HCT116 (cell line): ENCODE measurements at regions not wholly inside any gene's neighbourhood (a gene's known extent, or its start where the extent isn't known, plus 50 kb on each side); places are given as distances from the start of the nearest gene placed in this dataset.

Source experiments
- ATAC-seq: fragments of 200-7000 bp; cut with Tn5 transposase; 2 replicates; pipeline ENCODE4 v1.9.1; 2020; ENCODE audit warnings: mild to moderate bottlenecking, moderate library complexity
- BruUV-seq: library from RNA; stranded (reverse); fragments of 400-500 nt; replicated peaks from 2 replicates; lab custom pipeline; 2021; lab: Mats Ljungman, UMichigan
- CTCF ChIA-PET: fragments of 300-600 bp; sonication (Branson Sonifier 250); formaldehyde crosslinking; loops from one replicate; lab custom pipeline; 2021; ENCODE audit warnings: antibody characterized with exemption; lab: Charles Lee
- POLR2A ChIA-PET: fragments of 300-600, 350-600 bp; sonication (Branson Sonifier 250); formaldehyde crosslinking; loops from one replicate; lab custom pipeline; 2021; ENCODE audit warnings: antibody characterized with exemption; lab: Charles Lee
- RAD21 ChIA-PET, 2 experiments: fragments of 300-600 bp; sonication (Branson Sonifier 250); formaldehyde crosslinking; loops; one replicate each; lab custom pipeline; 2023; ENCODE audit warnings: low total read pairs in 2 of 2; ENCODE audit not compliant: uncharacterized antibody in 2 of 2, unreplicated experiment in 2 of 2, low non-redundant PET in 1 of 2; lab: Charles Lee
- DNase-seq: peaks from one replicate; pipeline ENCODE4 v3.0.0-alpha.2; 2010; ENCODE audit warnings: low read depth, low spot score
- H2AFZ ChIP-seq: fragments of 200-600 bp; shearing (Covaris generic), sonication (generic); 2 replicates; pipeline ENCODE4 v1.6.1; 2017; ENCODE audit warnings: low read depth, mixed run types, mixed read lengths, antibody characterized with exemption, low read length; ENCODE audit not compliant: poor library complexity, severe bottlenecking
- H3K27ac ChIP-seq: 2 replicates; pipeline ENCODE4 v1.5.1; 2012; ENCODE audit warnings: low read depth, low read length
- H3K27me3 ChIP-seq: fragments of 200-600 bp; sonication (generic); 2 replicates; pipeline ENCODE4 v1.6.1; 2016; ENCODE audit warnings: mixed run types, low read length, mixed read lengths; ENCODE audit not compliant: insufficient read depth
- H3K36me3 ChIP-seq, 2 experiments: fragments of 200-500 bp in 1 of 2; fragments of 200-600 bp in 1 of 2; sonication (Bioruptor generic) in 1 of 2; sonication (generic) in 1 of 2; 2 replicates each; pipeline versions ENCODE4 v1.5.1 to v1.6.1; 2014 to 2016; ENCODE audit warnings: low read length in 2 of 2, inconsistent platforms in 1 of 2, mixed read lengths in 1 of 2, mixed run types in 1 of 2; ENCODE audit not compliant: insufficient read depth in 2 of 2, control insufficient read depth in 1 of 2
- H3K4me1 ChIP-seq, 2 experiments: fragments of 200-600 bp in 1 of 2; sonication (generic) in 1 of 2; 2 replicates each; pipeline versions ENCODE4 v1.5.1 to v1.6.1; 2012 to 2017; ENCODE audit warnings: low read length in 2 of 2, inconsistent platforms in 1 of 2, mild to moderate bottlenecking in 1 of 2, mixed read lengths in 1 of 2, mixed run types in 1 of 2, moderate library complexity in 1 of 2; ENCODE audit not compliant: insufficient read depth in 2 of 2, control insufficient read depth in 1 of 2
- H3K4me2 ChIP-seq: fragments of 200-600 bp; sonication (generic); 2 replicates; pipeline ENCODE4 v1.6.1; 2017; ENCODE audit warnings: mixed run types, low read length, mixed read lengths
- H3K4me3 ChIP-seq, 2 experiments: fragments of 200-600 bp in 1 of 2; sonication (generic) in 1 of 2; replicated peaks in 1 of 2; 2 replicates each; pipeline ENCODE4 v1.5.1; 2011 to 2016; ENCODE audit warnings: low read length in 2 of 2, control low read depth in 1 of 2, low read depth in 1 of 2, mild to moderate bottlenecking in 1 of 2, mixed read lengths in 1 of 2, mixed run types in 1 of 2
- H3K79me2 ChIP-seq: fragments of 200-600 bp; sonication (generic); 2 replicates; pipeline ENCODE4 v1.6.1; 2017; ENCODE audit warnings: mild to moderate bottlenecking, mixed run types, low read length, moderate library complexity, mixed read lengths; ENCODE audit not compliant: insufficient read depth
- H3K9ac ChIP-seq: fragments of 200-600 bp; sonication (generic); 2 replicates; pipeline ENCODE4 v1.6.1; 2016; ENCODE audit warnings: low read length, mixed read lengths
- H3K9me2 ChIP-seq: fragments of 200-600 bp; sonication (generic), shearing (Covaris generic); 2 replicates; pipeline ENCODE4 v1.6.1; 2017; ENCODE audit warnings: mixed run types, mild to moderate bottlenecking, moderate library complexity; ENCODE audit not compliant: insufficient read depth
- H3K9me3 ChIP-seq, 2 experiments: fragments of 200-500 bp in 1 of 2; fragments of 200-600 bp in 1 of 2; sonication (Bioruptor generic) in 1 of 2; sonication (generic) in 1 of 2; 2 replicates each; pipeline ENCODE4 v1.6.1; 2014 to 2017; ENCODE audit warnings: low read length in 2 of 2, mixed read lengths in 2 of 2, inconsistent platforms in 1 of 2, low read depth in 1 of 2, mild to moderate bottlenecking in 1 of 2, mixed run types in 1 of 2, moderate library complexity in 1 of 2; ENCODE audit not compliant: control insufficient read depth in 1 of 2, insufficient read depth in 1 of 2
- H4K20me1 ChIP-seq: fragments of 200-600 bp; sonication (generic), shearing (Covaris generic); 2 replicates; pipeline ENCODE4 v1.6.1; 2017; ENCODE audit warnings: mixed run types, mild to moderate bottlenecking, moderate library complexity; ENCODE audit not compliant: insufficient read depth
- CBX3 ChIP-seq: IDR thresholded peaks from 2 replicates; pipeline ENCODE4 v1.6.1; 2012; ENCODE audit warnings: low read depth
- CTCF ChIP-seq, 3 experiments: fragments of 200-600 bp in 1 of 3; sonication (generic) in 1 of 3; IDR thresholded peaks in 2 of 3; conservative IDR thresholded peaks in 1 of 3; 2 replicates each; pipeline ENCODE4 v1.5.1; 2012 to 2017; ENCODE audit warnings: low read depth in 2 of 3, low read length in 2 of 3, antibody characterized with exemption in 1 of 3, borderline replicate concordance in 1 of 3, control low read depth in 1 of 3, mild to moderate bottlenecking in 1 of 3, mixed read lengths in 1 of 3, mixed run types in 1 of 3, moderate library complexity in 1 of 3; ENCODE audit not compliant: insufficient read depth in 1 of 3
- ELF1 ChIP-seq: IDR thresholded peaks from 2 replicates; pipeline ENCODE4 v1.6.1; 2012; ENCODE audit warnings: low read depth, borderline replicate concordance
- ZNF274 ChIP-seq: fragments of 200-500 bp; sonication (Bioruptor generic); IDR thresholded peaks from 2 replicates; pipeline ENCODE4 v1.6.1; 2014; ENCODE audit warnings: mild to moderate bottlenecking, low read depth, low read length, inconsistent platforms
- intact Hi-C: fragments of 100-400 bp; cut with micrococcal nuclease; formaldehyde crosslinking; loops from 2 replicates; pipeline ENCODE4 v1.10.0; 2022
- TF ChIP-seq, protein P1 (sequence below): IDR thresholded peaks from 2 replicates; pipeline ENCODE4 v1.6.1; 2011; ENCODE audit warnings: mild to moderate bottlenecking, low read length, moderate library complexity; ENCODE audit not compliant: insufficient replicate concordance; ENCODE audit errors: extremely low read depth
- TF ChIP-seq, protein P2 (sequence below): IDR thresholded peaks from 2 replicates; pipeline ENCODE4 v1.6.1; 2012

DNA sequence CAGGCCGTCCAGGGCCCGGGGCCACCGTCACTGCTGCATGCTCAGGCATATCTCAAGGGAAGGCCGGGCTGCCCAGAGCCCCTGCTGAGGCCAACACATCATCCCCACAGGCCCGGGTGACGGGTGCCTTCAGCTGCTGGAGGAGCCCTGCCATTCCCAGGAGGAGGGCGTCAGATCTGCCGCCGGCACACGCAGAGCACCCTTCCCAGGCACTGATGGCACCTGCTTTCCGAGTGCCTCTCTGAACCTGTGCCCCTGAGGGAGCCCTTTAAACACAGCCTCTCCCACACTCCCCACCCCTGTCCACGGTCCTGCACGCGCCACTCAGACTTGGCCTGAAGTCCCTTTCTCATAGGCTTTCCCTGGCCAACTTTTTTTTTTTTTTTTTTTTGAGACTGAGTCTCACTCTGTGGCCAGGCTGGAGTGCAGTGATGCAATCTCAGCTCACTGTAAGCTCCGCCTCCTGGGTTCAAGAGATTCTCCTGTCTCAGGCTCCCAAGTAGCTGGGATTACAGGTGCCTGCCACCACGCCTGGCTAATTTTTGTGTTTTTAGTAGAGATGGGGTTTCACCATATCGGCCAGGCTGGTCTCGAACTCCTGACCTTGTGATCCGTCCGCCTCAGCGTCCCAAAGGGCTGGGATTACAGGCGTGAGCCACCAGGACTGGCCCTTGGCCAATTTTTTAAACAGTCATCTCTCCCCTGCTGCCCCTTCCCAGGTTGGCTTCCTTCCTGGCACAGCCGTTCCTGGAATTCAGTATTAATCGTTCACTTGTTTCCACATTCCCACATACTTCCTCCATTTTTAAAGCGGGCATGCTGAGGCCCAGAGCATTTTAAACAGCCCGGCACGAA is 211.7 kb downstream of the NDUFA10 start:
- H3K9ac ChIP-seq: no peak overlapping the region
- intact Hi-C loops: no loop called here
- no peak for TF ChIP-seq CTCF (IDR thresholded peaks at IDR 0.05 in 2 of 3, conservative IDR thresholded peaks at IDR 0.05 in 1 of 3; ENCODE audit: borderline replicate concordance in 1 of 3, insufficient read depth in 1 of 3, low read depth in 2 of 3, low read length in 2 of 3)
- TF ChIP-seq ELF1: no peak
- no peak for TF ChIP-seq ZNF274
- TF ChIP-seq, protein P1, sequence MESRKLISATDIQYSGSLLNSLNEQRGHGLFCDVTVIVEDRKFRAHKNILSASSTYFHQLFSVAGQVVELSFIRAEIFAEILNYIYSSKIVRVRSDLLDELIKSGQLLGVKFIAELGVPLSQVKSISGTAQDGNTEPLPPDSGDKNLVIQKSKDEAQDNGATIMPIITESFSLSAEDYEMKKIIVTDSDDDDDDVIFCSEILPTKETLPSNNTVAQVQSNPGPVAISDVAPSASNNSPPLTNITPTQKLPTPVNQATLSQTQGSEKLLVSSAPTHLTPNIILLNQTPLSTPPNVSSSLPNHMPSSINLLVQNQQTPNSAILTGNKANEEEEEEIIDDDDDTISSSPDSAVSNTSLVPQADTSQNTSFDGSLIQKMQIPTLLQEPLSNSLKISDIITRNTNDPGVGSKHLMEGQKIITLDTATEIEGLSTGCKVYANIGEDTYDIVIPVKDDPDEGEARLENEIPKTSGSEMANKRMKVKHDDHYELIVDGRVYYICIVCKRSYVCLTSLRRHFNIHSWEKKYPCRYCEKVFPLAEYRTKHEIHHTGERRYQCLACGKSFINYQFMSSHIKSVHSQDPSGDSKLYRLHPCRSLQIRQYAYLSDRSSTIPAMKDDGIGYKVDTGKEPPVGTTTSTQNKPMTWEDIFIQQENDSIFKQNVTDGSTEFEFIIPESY: no peak
- TF ChIP-seq, protein P2, sequence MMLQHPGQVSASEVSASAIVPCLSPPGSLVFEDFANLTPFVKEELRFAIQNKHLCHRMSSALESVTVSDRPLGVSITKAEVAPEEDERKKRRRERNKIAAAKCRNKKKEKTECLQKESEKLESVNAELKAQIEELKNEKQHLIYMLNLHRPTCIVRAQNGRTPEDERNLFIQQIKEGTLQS: no peak
- TF ChIP-seq CBX3: no peak
- TF ChIP-seq, all 23 proteins: peak for 0
- no peaks in the 10 kb centered on the region for H3K4me1 ChIP-seq
- no peaks in the 10 kb centered on the region for H3K79me2 ChIP-seq
- no peaks in the 10 kb centered on the region for H3K9me3 ChIP-seq
- ATAC-seq (no peak), DNase-seq (no peak)
- BruUV-seq: no TSS peak
- H3K27ac ChIP-seq: no peak overlapping the region
- H3K4me2 ChIP-seq: no peak overlapping the region
- ChIA-PET POLR2A (no interaction called here), RAD21 (no interaction called here), CTCF (no interaction called here)
- no peaks in the 10 kb centered on the region for H4K20me1 ChIP-seq
- peaks cover 8% of the 10 kb centered on the region; the same call in 1 of the 2 replicates for H3K27me3 ChIP-seq
- H3K9me2 ChIP-seq: no peaks in the 10 kb centered on the region
- no peak overlapping the region for H3K4me3 ChIP-seq
- no peaks in the 10 kb centered on the region for H3K36me3 ChIP-seq
- H2AFZ ChIP-seq: no peak overlapping the region
